ENCODE measurements at regions not wholly inside any gene's neighbourhood (a gene's known extent, or its start where the extent isn't known, plus 50 kb on each side); places are given as distances from the start of the nearest gene placed in this dataset.

- no peak for DNase-seq
Observed at GRCh38 chr4:128475597-128475996, 188.0 kb upstream of the PGRMC2 start.

- DNase-seq = no peak
Observed at GRCh38 chr4:128471576-128471975, 184.0 kb upstream of the PGRMC2 start.

- DNase-seq = no peak
Observed at GRCh38 chr4:128470492-128471053, 183.0 kb upstream of the PGRMC2 start.

- DNase-seq = no peak
Observed at GRCh38 chr4:128468123-128468989, 180.7 kb upstream of the PGRMC2 start.

- no peak for DNase-seq
Observed at GRCh38 chr4:128465523-128465922, 177.9 kb upstream of the PGRMC2 start.

- DNase-seq = no peak
Observed at GRCh38 chr4:128463006-128463405, 175.4 kb upstream of the PGRMC2 start.

- no peak for DNase-seq
Observed at GRCh38 chr4:128462103-128462783, 174.6 kb upstream of the PGRMC2 start.

- DNase-seq = no peak
Observed at GRCh38 chr4:128461291-128462102, 173.9 kb upstream of the PGRMC2 start.

GRCh38 chr4:128459547-128459946 lies 171.9 kb upstream of the PGRMC2 start:
- DNase-seq = no peak

GRCh38 chr4:128458816-128459215 lies 171.2 kb upstream of the PGRMC2 start:
- no peak for DNase-seq

- DNase-seq = no peak
Observed at GRCh38 chr4:128457726-128458125, 170.1 kb upstream of the PGRMC2 start.

GRCh38 chr4:128456171-128456570 lies 168.6 kb upstream of the PGRMC2 start:
- DNase-seq = no peak

GRCh38 chr4:128455480-128455879 lies 167.9 kb upstream of the PGRMC2 start:
- DNase-seq = no peak

GRCh38 chr4:128454881-128455280 lies 167.3 kb upstream of the PGRMC2 start:
- DNase-seq = no peak

- peak; percentile 65 to 74 for DNase-seq
Observed at GRCh38 chr4:128454281-128454871, 166.8 kb upstream of the PGRMC2 start.

GRCh38 chr4:128452415-128452814 lies 164.8 kb upstream of the PGRMC2 start:
- DNase-seq = no peak

GRCh38 chr4:128451270-128451905 lies 163.8 kb upstream of the PGRMC2 start:
- no peak for DNase-seq

- no peak for DNase-seq
Observed at GRCh38 chr4:128450326-128451120, 162.9 kb upstream of the PGRMC2 start.

- DNase-seq = no peak
Observed at GRCh38 chr4:128449251-128449650, 161.6 kb upstream of the PGRMC2 start.

GRCh38 chr4:128444544-128445302 lies 157.1 kb upstream of the PGRMC2 start:
- DNase-seq = no peak
